T47D (cell line): ENCODE measurements at regions not wholly inside any gene's neighbourhood (a gene's known extent, or its start where the extent isn't known, plus 50 kb on each side); places are given as distances from the start of the nearest gene placed in this dataset.
"Not testable (repeated sequence)": the region's sequence is repeated elsewhere in the genome, so short reads cannot be mapped to it uniquely, and the experiment has no call there.

Experiments
- DNase-seq, 2 experiments: peaks; one replicate each; pipeline versions ENCODE4 v3.0.0 to v3.0.0-alpha.2; 2011 to 2012; ENCODE audit warnings: low read depth in 1 of 2, low spot score in 1 of 2
- JUND ChIP-seq: IDR thresholded peaks from 2 replicates; pipeline ENCODE4 v1.6.1; 2012; ENCODE audit warnings: low read depth
- in situ Hi-C: cut with HindIII; loops from 2 replicates; pipeline ENCODE4 v1.10.0; 2016; ENCODE audit warnings: low sequenced_read_pairs, low pct_unique_long_range_greater_than_20kb

DNA sequence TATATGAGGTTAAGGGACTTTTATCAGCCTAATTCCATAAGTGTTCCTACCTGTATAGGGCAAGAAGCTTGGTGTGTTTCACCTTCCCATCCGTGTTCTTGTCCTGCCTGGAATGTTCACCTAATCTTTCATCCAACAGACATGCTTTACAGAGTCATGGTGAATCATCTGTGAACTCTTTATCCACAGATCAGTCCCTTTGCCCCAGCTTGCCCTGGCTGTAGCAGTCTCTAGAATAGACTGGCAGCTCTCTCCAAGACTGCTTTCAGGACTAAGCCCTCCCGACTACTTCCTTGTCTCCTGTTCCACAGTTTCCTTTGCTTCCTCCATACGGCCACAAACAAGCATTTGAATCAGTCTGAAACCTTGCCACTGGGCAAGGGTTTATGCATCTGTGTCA lies 177.9 kb upstream of the IL15 start:
- TF ChIP-seq JUND, result no peak
- no peak for DNase-seq
- in situ Hi-C loops, result no loop called here

DNA sequence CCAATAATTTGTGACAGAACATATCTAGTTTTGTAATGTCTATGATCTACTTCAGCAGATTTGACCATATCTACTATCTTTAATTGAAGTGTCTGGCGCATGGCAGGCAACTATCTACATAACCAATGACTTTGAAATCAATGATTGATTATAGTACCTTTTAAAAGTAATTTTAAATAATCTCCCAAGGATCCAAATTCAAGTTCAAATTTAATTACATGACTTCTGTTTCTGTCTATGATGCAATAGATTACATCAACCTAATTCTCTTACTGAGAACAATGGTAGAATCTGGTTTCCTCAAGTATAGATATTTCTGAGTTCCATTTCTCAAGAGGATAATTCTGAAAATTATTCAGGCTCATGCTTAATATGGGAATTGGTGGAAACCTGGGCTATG lies 177.4 kb upstream of the IL15 start:
- in situ Hi-C loops, result no loop called here
- no peak for DNase-seq
- no peak for TF ChIP-seq JUND

GRCh38 chr4:141462361-141462760 lies 174.0 kb upstream of the IL15 start:
- no peak for DNase-seq
- no peak for TF ChIP-seq JUND
- in situ Hi-C loops, result no loop called here

GRCh38 chr4:141463678-141464077 lies 172.7 kb upstream of the IL15 start:
- no peak for DNase-seq
- in situ Hi-C loops, result no loop called here
- TF ChIP-seq JUND, result no peak

DNA sequence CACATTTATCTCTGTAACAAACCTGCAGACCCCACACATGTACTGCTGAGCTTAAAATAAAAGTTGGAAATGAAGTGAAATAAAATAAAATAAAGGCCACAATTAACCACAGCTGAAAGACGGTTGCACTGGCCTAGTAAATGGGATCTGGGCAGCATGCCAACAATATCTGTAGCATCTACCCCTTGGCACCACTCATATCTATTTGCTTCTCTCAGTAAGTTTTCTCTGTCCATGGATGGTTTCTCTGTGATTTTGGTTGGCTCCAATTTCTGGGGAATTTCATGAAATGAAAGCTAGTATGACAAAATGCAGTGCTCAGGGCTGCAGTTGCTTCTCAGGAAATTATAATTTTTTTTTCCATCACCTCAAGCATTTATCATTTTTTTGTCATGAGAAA lies 172.0 kb upstream of the IL15 start:
- DNase-seq, result no peak
- no peak for TF ChIP-seq JUND
- in situ Hi-C loops, result no loop called here

DNA sequence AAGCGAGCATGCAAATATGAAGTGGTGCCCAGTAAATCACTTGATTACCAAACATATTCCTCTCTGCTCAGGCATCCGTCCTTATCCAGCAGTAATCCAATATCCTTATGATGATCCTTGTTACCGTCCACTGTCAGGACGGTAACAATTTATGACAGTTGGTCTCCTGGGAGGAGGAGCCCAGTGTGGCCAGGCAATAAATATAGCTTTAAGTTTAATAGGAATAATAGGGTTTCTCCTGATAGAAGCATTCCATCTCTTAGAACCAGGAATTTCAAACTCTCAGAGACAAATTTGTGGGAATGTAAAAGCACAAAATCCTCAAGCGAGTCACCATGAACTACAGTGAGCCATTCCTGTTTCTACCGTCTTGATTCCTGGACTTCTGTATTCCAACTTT lies 171.2 kb upstream of the IL15 start:
- in situ Hi-C loops, result no loop called here

DNA sequence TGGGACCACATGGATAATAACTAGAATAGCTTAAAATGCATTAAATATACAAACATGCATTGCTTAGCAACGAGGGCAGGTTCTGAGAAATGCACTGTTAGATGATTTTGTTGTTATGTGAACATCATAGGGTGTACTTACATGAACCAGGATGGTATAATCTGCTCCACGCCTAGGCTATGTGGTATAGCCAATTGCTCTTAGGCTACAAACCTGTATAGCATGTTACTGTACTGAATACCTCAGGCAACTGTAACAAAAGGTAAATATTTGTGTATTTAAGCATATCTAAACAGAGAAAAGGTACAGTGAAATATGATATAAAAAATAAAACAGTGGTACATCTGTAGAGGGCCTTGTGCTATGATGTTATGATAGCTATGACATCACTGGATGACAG lies 169.2 kb upstream of the IL15 start:
- DNase-seq, result peak in 1 of 2 experiments; percentile 61
- no peak for TF ChIP-seq JUND
- in situ Hi-C loops, result no loop called here

More for the DNA sequence above, 171.2 kb upstream of the IL15 start:
- no peak for TF ChIP-seq JUND
- no peak for DNase-seq

- no peak for DNase-seq
- in situ Hi-C loops, result no loop called here
- no peak for TF ChIP-seq JUND
These were observed 167.0 kb upstream of the IL15 start for GRCh38 chr4:141469392-141469791.

DNA sequence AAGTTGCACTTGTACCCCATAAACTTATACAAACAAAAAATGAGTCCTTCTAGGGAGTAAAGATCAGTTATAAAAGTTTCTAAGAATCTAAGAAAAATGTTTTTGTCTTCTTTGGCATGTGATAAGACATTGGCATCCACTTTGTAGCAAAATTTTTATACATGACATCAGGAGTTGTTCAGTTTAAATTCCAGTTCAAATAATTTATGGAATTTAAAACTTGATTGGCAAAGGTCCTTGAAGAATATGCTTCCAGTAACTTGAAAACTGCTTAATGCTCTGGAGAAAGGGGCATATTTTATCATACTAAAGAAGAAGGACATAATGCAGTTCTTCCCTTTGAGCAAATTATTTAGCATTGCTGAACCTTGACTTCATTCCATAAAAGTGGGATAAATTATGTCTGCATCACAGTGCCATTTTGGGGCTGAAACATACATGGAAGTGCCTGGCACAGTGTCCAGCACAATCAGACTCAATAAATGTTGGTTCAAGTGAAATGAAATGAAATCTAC lies 163.3 kb upstream of the IL15 start:
- DNase-seq, result no peak
- in situ Hi-C loops, result no loop called here
- TF ChIP-seq JUND, result no peak

- in situ Hi-C loops, result no loop called here
- TF ChIP-seq JUND, result no peak
- DNase-seq, result no peak
These were observed 162.4 kb upstream of the IL15 start for GRCh38 chr4:141473952-141474351.

GRCh38 chr4:141480950-141481349 lies 155.4 kb upstream of the IL15 start:
- TF ChIP-seq JUND, result no peak
- DNase-seq, result no peak
- in situ Hi-C loops, result no loop called here

DNA sequence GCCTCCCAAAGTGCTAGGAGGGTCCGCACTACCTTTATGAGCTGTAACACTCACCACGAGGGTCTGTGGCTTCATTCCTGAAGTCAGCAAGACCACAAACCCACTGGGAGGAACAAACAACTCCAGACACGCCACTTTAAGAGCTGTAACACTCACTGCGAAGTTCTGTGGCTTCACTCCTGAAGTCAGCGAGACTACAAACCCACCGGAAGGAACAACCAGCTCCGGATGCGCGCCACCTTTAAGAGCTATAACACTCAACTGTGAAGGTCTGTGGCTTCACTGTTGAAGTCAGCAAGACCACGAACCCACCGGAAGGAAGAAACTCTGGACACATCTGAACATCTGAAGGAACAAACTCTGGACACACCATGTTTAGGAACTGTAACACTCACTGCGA lies 152.1 kb upstream of the IL15 start:
- DNase-seq, in situ Hi-C loops: not testable (repeated sequence)

DNA sequence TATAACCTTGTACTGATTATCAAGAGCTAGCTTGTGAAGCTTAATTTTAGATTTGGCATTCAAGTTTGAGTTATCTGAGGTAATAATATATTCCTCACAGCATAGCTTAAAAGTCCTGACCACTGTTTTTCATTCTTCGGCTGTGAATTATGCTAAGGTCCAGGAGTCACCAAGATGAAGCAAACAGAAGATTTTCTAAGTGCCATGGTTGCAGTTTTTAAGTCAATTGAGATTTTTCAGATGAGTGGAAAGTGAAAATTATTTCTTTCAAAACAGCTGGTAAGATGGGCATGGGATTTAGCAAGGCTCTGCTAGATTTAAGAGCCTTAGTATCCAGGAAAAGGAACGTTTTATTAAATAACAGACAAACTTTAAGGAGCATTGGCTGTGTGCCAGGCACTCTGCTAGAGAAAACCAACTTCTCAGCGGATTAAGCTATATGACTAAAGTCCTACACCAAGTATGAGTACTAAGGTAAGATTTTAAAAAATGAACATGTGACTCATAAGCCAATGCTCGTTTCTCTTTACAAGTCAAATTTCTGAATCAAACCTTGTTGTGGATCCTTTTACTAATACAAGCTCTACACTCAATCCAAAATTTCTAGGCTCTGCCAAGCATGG lies 149.9 kb upstream of the IL15 start:
- in situ Hi-C loops, result no loop called here
- DNase-seq, result no peak
- no peak for TF ChIP-seq JUND

GRCh38 chr4:141497627-141498026 lies 138.8 kb upstream of the IL15 start:
- TF ChIP-seq JUND, result no peak
- in situ Hi-C loops, result no loop called here
- no peak for DNase-seq
